GM12872 (cell line): ENCODE measurements at regions not wholly inside any gene's neighbourhood (a gene's known extent, or its start where the extent isn't known, plus 50 kb on each side); places are given as distances from the start of the nearest gene placed in this dataset.

Source experiments
- TF ChIP-seq, protein P1 (sequence below): IDR thresholded peaks from 3 replicates; pipeline ENCODE4 v1.5.1; 2011; ENCODE audit warnings: low read depth, mild to moderate bottlenecking, low read length, moderate library complexity; ENCODE audit not compliant: insufficient read depth

DNA sequence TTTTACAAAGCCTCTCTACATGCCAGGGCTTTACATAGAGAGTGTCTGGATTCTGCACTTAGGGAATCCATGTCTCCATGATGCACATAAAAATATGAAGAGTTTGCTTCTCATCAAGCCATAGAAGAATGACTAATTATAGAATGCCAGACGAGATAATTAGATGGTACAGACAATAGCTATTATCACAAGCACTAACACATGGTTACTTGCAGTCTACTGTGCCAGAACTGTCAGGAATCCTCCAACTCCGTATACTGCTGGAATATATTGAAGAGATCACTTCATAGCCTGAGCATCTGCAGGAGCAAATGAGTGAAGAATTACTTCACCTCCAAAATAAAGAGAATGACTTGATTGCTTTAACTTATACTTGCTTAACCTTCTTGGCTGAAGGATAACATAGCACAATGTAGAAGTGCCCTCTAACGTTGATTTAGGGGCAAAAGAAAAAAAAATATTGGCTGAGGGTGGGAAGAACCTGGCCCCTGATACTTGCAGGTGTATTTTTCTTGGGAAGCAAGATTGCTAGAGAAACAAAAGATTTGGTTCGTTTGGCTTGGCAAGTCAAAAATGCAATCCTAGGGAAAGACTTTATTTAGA is 272.8 kb upstream of the FAR2 start:
- TF ChIP-seq, protein P1, sequence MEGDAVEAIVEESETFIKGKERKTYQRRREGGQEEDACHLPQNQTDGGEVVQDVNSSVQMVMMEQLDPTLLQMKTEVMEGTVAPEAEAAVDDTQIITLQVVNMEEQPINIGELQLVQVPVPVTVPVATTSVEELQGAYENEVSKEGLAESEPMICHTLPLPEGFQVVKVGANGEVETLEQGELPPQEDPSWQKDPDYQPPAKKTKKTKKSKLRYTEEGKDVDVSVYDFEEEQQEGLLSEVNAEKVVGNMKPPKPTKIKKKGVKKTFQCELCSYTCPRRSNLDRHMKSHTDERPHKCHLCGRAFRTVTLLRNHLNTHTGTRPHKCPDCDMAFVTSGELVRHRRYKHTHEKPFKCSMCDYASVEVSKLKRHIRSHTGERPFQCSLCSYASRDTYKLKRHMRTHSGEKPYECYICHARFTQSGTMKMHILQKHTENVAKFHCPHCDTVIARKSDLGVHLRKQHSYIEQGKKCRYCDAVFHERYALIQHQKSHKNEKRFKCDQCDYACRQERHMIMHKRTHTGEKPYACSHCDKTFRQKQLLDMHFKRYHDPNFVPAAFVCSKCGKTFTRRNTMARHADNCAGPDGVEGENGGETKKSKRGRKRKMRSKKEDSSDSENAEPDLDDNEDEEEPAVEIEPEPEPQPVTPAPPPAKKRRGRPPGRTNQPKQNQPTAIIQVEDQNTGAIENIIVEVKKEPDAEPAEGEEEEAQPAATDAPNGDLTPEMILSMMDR: no peak

DNA sequence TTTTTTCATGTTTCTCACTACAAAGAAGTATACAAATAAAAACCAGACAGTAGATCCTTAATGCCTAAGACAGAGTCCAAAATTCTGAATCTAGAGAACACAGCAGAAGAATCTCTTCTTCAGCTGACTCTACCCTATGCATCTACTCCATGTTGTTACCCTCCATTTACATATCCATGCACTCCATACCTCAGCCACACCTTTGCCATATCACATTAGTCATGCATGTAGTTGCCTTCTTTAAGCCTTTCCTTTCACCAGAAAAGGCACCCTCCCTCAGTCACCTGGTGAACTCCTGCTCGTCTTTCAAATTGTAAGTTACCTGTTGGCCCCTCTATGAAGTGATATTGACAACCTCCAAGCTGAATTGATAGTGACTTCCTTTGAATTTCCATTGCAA is 271.2 kb upstream of the FAR2 start:
- TF ChIP-seq, protein P1: no peak

DNA sequence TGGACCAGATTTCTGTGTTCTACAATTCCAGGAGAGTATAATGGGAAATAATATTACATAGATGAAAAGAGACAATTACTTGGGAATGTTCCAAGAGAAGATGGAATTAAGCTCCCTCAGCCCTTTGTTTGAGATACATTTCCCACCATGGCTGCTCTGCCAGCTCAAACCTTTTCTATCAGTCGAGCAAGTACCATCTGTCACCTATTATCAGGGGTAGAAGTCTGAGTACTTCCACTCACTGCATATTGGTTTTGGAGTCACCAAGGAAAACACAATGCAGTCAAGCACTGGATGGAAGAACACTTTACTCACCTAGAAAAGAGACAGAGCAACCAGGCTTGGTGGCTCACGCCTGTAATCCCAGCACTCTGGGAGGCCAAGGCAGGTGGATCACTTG is 270.4 kb upstream of the FAR2 start:
- TF ChIP-seq, protein P1: no peak

DNA sequence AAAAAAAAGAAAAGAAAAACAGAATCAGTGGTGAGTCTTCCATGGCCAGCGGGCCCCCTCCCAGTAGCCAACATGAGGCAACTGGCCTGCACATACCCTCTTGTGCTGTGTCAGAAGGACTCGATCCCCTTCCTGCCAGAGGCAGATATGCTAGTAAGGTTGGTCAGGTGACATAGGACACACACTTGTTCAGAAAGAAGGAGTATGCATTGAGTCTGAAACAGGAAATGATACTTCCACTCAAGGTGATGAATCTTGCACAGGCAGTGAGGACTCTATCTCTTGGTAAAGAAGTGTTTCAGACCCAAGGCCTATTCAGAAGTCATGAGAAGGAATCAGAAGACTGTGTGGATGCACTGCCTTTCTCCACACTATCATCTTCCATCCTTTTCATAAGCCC is 269.7 kb upstream of the FAR2 start:
- TF ChIP-seq, protein P1: no peak

DNA sequence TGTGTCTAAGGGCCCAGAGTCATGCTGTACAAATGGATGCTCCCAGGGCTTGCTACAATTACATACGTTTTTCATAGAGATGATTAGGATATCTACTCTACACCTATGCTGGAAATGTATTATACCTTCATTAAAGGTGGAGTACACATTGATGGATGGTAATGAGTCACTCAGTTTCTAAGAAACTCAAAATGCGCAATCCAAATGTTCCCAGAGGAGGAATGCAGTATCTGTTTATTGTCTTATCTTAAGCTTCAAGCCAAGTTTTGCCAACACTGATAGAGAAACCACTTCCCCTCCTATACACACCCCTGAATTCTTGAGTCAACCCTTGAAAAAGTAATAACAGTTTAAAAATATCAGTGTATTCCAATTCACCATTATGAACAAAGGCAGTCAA is 266.6 kb upstream of the FAR2 start:
- TF ChIP-seq, protein P1: no peak

DNA sequence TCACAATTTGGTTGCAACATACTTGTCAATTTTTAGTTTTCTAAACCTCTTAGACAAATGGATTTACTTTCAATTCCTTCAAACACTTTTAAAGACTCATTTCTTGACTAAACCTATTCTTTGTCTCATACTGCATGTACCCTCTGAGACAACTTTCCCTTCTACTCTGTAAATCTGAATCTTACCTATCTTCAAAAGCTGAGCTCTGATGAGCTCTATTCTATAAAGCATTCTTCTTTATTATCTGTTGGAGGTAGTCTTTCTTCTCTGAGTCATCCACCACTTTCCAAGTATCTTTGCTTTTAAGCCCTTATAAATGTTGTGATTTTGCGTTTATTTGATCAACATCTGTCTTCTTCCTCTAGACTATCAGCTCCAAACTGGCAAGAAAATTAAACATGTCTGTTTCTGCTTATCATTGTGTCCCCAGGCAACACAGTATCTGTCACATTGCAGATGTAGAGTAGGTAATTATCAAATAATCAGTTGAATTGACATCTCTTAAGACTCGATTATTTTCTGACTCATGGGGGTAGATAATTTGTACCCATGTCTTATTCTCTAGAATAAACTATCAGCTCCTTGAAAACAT is 265.6 kb upstream of the FAR2 start:
- TF ChIP-seq, protein P1: no peak

DNA sequence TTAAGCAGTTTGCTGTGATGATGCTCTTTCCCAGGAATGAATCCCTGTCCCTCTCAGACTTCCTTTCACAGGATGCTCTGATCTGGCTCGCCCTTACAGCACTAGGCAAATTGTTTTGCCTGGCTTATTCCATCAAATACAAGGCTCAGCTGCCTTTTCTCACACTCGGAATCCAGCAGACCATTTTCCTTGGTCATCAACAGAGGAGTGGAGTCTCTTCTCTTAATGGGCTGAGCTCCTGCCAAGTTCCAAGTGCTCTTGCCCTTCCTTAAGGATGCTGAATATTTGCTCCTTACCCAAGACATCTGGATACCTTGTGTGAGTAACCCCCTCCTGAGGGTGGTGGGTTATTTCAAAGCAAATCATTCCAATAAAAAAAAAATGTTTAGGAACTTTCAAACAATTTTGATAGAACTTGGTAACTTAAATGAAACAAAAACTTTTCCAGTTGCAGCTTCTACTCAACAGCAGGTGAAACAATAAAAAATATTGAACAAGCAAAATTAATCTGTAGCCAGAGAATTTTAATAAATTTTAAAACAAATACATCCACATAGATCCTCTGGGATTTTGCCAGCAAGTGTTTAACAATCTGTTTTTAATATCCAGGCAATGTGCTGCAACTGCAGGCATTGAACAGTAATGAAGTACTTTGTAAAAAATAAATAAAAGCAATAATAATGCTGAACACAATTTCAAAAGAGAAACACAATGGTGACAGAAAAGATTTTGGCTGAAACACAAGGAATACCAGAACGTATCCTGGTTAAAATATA is 264.0 kb upstream of the FAR2 start:
- TF ChIP-seq, protein P1: no peak
